ENCODE measurements at regions not wholly inside any gene's neighbourhood (a gene's known extent, or its start where the extent isn't known, plus 50 kb on each side); places are given as distances from the start of the nearest gene placed in this dataset.

DNA sequence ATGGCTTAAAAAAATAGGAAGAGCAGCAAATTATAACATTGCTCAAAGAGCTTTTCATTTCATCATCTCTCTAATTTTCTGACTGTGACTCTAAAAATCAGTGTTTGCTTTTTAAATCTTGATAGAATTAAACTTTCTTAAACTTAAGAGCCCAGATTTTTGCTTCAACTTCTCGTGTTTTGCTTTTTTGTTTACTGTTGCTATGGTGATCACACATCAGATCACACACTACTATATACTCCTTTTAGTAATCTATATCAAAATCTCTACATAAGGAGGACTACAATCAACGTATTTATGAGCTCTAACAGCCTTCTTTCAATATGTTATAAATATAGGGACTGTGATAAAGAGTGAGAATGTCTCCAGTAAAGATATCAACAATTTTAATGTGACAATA lies 537.3 kb downstream of the KCNT2 start:
- H3K4me3 ChIP-seq (ENCODE audit: low read depth, low read length) = no peak overlapping the region
- TF ChIP-seq, protein P1, sequence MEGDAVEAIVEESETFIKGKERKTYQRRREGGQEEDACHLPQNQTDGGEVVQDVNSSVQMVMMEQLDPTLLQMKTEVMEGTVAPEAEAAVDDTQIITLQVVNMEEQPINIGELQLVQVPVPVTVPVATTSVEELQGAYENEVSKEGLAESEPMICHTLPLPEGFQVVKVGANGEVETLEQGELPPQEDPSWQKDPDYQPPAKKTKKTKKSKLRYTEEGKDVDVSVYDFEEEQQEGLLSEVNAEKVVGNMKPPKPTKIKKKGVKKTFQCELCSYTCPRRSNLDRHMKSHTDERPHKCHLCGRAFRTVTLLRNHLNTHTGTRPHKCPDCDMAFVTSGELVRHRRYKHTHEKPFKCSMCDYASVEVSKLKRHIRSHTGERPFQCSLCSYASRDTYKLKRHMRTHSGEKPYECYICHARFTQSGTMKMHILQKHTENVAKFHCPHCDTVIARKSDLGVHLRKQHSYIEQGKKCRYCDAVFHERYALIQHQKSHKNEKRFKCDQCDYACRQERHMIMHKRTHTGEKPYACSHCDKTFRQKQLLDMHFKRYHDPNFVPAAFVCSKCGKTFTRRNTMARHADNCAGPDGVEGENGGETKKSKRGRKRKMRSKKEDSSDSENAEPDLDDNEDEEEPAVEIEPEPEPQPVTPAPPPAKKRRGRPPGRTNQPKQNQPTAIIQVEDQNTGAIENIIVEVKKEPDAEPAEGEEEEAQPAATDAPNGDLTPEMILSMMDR (IDR thresholded peaks at IDR 0.05; ENCODE audit: borderline replicate concordance, insufficient read depth, low read depth, low read length) = no peak

DNA sequence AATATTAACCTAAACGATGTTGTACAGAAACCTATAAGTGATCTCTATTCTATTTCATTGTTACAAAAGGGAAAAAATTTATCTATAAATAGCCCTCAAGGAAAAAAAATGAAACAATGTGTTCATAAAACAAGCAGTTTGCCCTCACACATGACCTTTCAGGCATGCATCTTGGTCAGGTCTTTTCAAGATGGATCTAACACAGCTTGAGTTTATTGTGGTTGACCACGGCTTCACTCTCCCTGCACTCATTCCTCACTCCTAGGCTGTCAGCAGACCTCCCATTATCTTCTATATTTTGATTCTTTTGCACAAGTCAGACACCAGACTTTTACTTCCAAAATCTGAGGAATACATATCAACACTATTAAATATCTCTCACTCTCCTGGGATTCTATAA lies 544.3 kb downstream of the KCNT2 start:
- TF ChIP-seq, protein P1 (IDR thresholded peaks at IDR 0.05; ENCODE audit: borderline replicate concordance, insufficient read depth, low read depth, low read length) = no peak

DNA sequence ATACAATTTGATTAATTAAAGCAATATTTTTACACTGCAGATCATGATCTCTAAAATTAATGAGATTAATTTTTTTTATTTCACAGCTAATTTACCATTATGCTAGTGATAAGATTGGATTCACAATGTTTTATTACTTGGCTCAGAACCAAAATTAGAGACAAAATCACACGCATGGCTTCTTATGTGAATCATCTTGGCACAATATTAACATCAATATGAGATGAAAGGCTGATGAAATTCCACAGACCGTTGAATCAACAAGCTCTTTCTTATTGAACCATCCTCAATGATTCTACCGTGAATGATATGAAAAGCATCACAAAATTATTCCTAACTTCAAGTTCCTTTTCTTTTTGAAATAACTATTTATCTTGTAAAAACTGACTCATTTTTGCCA lies 544.9 kb downstream of the KCNT2 start:
- H3K4me3 ChIP-seq (ENCODE audit: low read depth, low read length) = no peak overlapping the region
- TF ChIP-seq, protein P1 (IDR thresholded peaks at IDR 0.05; ENCODE audit: borderline replicate concordance, insufficient read depth, low read depth, low read length) = no peak

More for the DNA sequence above, 544.3 kb downstream of the KCNT2 start:
- H3K4me3 ChIP-seq (ENCODE audit: low read depth, low read length) = no peak overlapping the region

DNA sequence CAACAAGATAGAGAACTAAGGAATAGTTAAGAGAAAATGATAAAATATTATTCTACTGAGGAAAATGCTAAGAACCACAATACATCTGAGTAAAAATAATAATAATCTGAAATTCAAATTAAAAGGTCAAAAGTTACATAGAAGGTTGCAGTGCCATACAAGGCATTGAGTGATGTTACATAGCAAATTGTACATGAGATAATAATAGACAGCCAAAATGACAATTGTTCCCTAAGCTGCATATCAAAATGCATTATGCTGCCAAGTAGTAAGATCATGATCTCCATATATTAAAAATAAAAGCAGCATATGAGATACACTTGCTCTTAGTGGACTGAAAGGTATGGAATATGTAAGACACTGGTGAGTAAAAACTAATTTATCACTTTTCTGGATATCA lies 547.7 kb downstream of the KCNT2 start:
- no peak overlapping the region for H3K4me3 ChIP-seq (ENCODE audit: low read depth, low read length)
- TF ChIP-seq, protein P1 (IDR thresholded peaks at IDR 0.05; ENCODE audit: borderline replicate concordance, insufficient read depth, low read depth, low read length) = no peak

DNA sequence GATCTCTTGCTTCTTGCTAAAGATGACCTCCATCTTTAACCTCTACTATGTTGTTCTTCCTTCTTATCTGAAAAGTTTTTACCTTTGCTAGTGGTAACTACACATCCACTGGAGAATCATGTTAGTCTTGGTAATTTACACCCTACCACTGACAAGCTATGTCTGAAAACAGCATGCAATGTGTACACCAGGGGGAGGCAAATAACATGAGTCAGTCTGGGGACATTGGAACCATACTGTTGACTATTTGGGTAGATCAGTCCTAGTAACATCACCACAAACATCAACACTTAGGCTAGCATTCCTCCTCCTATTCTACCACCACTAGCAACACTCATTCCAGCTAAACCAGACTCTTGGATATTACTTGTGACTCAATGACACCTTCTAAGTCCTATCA lies 549.0 kb downstream of the KCNT2 start:
- TF ChIP-seq, protein P1 (IDR thresholded peaks at IDR 0.05; ENCODE audit: borderline replicate concordance, insufficient read depth, low read depth, low read length) = no peak
- no peak overlapping the region for H3K4me3 ChIP-seq (ENCODE audit: low read depth, low read length)

DNA sequence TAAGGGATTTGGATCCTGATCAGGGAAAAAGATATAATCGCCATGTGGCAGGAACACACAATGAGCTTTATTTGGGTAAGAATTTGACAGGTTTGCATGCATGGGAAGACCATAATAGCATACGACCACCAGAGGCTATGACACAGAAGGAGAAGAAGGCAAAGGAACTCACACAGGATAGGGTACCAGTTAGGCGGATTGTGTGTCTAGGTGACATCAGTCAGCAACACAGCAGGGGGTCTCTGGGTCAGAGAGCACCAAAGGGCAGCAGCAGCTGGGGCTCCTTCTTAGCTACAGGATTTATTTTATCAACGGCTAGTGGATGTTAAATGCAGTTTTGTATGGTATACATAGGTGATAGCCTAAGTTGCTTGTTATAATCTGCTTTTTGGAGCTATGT lies 551.3 kb downstream of the KCNT2 start:
- TF ChIP-seq, protein P1 (IDR thresholded peaks at IDR 0.05; ENCODE audit: borderline replicate concordance, insufficient read depth, low read depth, low read length) = no peak
- no peak overlapping the region for H3K4me3 ChIP-seq (ENCODE audit: low read depth, low read length)

DNA sequence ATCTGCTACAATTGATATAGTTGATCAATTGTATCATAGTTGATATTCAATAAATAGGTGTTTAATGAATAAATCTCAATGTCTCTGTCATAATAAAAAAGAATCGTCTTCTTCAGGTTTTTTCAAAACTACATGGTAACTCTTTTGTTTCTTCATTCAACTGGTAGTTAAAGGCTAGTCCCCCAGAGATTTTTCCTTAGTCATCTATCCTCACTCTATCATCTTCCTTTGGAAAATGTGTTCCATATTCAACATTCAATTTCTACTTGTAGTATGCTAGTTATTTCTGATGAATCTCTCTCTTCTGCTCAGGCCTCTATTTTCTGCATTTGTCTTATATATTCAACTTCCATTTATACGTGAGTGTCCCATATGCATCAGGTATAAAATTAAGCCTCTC lies 558.8 kb downstream of the KCNT2 start:
- TF ChIP-seq, protein P1 (IDR thresholded peaks at IDR 0.05; ENCODE audit: borderline replicate concordance, insufficient read depth, low read depth, low read length) = no peak
- no peak overlapping the region for H3K4me3 ChIP-seq (ENCODE audit: low read depth, low read length)

All from GM12875 (cell line).